MM.1S (cell line): ENCODE measurements at regions not wholly inside any gene's neighbourhood (a gene's known extent, or its start where the extent isn't known, plus 50 kb on each side); places are given as distances from the start of the nearest gene placed in this dataset.

Source experiments
- DNase-seq: peaks from one replicate; pipeline ENCODE4 v3.0.0-alpha.2; 2015
- H2AFZ ChIP-seq: fragments of 300-600 bp; sonication (generic); 2 replicates; pipeline ENCODE4 v1.6.0; 2016; ENCODE audit warnings: antibody characterized with exemption, low read length
- H3F3A ChIP-seq: fragments of 300-600 bp; sonication (generic); 2 replicates; pipeline ENCODE4 v1.6.1; 2016; ENCODE audit warnings: mild to moderate bottlenecking, antibody characterized with exemption, low read length, moderate library complexity, mixed read lengths; ENCODE audit not compliant: insufficient read depth
- H3K27ac ChIP-seq: fragments of 300-600 bp; sonication (generic); 2 replicates; pipeline ENCODE4 v1.5.1; 2016; ENCODE audit warnings: mild to moderate bottlenecking, low read length
- H3K27me3 ChIP-seq: fragments of 300-600 bp; sonication (generic); replicated peaks from 2 replicates; pipeline ENCODE4 v1.6.0; 2016; ENCODE audit warnings: low read length; ENCODE audit not compliant: insufficient read depth
- H3K36me3 ChIP-seq: fragments of 300-600 bp; sonication (generic); replicated peaks from 2 replicates; pipeline ENCODE4 v1.6.1; 2016; ENCODE audit warnings: mild to moderate bottlenecking, low read length, mixed read lengths; ENCODE audit not compliant: insufficient read depth
- H3K4me1 ChIP-seq: fragments of 300-600 bp; sonication (generic); 2 replicates; pipeline ENCODE4 v1.6.1; 2016; ENCODE audit warnings: low read length, mixed read lengths
- H3K4me2 ChIP-seq: fragments of 300-600 bp; sonication (generic); 2 replicates; pipeline ENCODE4 v1.6.0; 2016; ENCODE audit warnings: low read depth, low read length
- H3K4me3 ChIP-seq: fragments of 300-600 bp; sonication (generic); 2 replicates; pipeline ENCODE4 v1.5.1; 2016; ENCODE audit warnings: low read length, mixed read lengths
- H3K79me2 ChIP-seq: fragments of 300-600 bp; sonication (generic); 2 replicates; pipeline ENCODE4 v1.6.1; 2016; ENCODE audit warnings: mixed run types, low read length, mixed read lengths
- H3K9ac ChIP-seq: fragments of 300-600 bp; sonication (generic); 2 replicates; pipeline ENCODE4 v1.6.1; 2016; ENCODE audit warnings: low read length, mixed read lengths
- H3K9me2 ChIP-seq: fragments of 300-600 bp; sonication (generic); replicated peaks from 2 replicates; pipeline ENCODE4 v1.6.1; 2016; ENCODE audit warnings: mild to moderate bottlenecking, low read length, mixed read lengths; ENCODE audit not compliant: insufficient read depth
- H3K9me3 ChIP-seq: fragments of 300-600 bp; sonication (generic); replicated peaks from 2 replicates; pipeline ENCODE4 v1.6.1; 2016; ENCODE audit warnings: mild to moderate bottlenecking, low read length, mixed read lengths; ENCODE audit not compliant: insufficient read depth
- H4K20me1 ChIP-seq: fragments of 300-600 bp; sonication (generic); 2 replicates; pipeline ENCODE4 v1.6.1; 2016; ENCODE audit warnings: mild to moderate bottlenecking, low read length, moderate library complexity, mixed read lengths; ENCODE audit not compliant: insufficient read depth
- EZH2 ChIP-seq: fragments of 300-600 bp; sonication (generic); optimal IDR thresholded peaks from 2 replicates; pipeline ENCODE3; 2017; ENCODE audit warnings: low read depth, mild to moderate bottlenecking, antibody characterized with exemption, low read length, mixed read lengths
- EZH2phosphoT487 ChIP-seq: fragments of 300-600 bp; sonication (generic); IDR thresholded peaks from 2 replicates; pipeline ENCODE4 v1.6.1; 2018; ENCODE audit warnings: antibody characterized with exemption, low read length
- TF ChIP-seq, protein P1 (sequence below): fragments of 300-600 bp; sonication (generic); IDR thresholded peaks from 2 replicates; pipeline ENCODE4 v1.5.1; 2016; ENCODE audit warnings: antibody characterized with exemption, low read length, mixed read lengths

DNA sequence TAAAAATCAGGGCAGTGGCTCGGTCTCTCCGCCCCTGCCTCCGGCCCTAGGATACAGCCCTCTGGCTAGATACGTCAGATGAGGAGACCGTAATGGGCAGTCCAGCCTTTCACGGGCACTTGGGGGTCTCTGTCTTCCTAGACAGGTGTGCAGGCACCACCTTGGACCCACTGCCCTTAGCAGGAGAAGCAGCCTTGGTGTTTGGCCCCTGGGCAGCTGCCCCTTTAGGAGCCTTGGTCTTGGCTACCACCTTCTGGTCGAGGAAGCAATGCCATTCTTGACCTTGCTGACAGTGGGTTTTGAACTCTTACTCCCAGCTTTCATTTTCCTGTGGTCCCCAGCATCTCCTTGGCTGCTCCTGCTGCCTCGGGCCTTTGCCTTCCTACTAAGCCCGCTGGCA is 149.7 kb upstream of the FRMD4B start:
- Histone ChIP-seq H4K20me1 (no peaks in the 10 kb centered on the region), H3K4me2 (no peak overlapping the region), H3K4me3 (no peak overlapping the region), H3K79me2 (no peaks in the 10 kb centered on the region), H3K36me3 (no peaks in the 10 kb centered on the region), H3K4me1 (no peaks in the 10 kb centered on the region), H3K9ac (no peak overlapping the region), H3K27me3 (no peaks in the 10 kb centered on the region), H3K27ac (no peak overlapping the region), H3F3A (no peaks in the 10 kb centered on the region), H2AFZ (no peak overlapping the region), H3K9me3 (no peaks in the 10 kb centered on the region), H3K9me2 (no peaks in the 10 kb centered on the region)
- no peak for DNase-seq
- TF ChIP-seq, protein P1, sequence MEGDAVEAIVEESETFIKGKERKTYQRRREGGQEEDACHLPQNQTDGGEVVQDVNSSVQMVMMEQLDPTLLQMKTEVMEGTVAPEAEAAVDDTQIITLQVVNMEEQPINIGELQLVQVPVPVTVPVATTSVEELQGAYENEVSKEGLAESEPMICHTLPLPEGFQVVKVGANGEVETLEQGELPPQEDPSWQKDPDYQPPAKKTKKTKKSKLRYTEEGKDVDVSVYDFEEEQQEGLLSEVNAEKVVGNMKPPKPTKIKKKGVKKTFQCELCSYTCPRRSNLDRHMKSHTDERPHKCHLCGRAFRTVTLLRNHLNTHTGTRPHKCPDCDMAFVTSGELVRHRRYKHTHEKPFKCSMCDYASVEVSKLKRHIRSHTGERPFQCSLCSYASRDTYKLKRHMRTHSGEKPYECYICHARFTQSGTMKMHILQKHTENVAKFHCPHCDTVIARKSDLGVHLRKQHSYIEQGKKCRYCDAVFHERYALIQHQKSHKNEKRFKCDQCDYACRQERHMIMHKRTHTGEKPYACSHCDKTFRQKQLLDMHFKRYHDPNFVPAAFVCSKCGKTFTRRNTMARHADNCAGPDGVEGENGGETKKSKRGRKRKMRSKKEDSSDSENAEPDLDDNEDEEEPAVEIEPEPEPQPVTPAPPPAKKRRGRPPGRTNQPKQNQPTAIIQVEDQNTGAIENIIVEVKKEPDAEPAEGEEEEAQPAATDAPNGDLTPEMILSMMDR = no peak
- TF ChIP-seq EZH2phosphoT487 (no peak), EZH2 (no peak)

DNA sequence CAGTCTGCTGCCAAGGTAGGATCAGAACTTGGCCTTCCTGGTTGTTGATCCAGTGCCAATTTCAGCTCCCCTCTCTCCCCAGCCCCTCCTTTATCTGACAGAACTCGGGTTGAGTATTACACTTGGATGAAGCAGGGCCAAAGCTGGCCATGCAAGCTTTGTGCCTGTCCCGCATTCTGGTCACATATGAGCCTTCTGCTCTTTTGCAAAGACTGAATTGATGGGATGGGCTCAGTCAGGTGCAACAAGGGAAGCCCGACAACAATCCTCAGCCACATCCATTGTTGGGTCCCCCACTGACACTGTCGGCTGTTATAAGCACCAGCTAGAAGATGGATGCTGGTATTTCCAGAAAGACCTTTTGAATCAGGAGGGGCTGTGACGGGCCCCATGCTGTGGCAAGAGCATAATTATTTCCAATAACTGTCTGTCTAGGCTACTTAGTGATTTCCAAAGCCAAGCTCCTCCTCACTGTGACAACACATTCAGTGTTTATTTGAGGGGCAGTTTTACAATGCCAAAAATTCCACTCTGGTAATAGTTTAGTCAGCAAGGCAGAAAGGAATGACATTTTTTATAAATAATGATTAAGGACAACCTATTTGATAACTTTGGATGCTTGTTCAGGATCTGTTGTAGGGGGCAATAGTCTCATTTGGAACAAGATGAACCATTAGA is 146.8 kb upstream of the FRMD4B start:
- Histone ChIP-seq H3K27ac (no peak overlapping the region), H3F3A (no peaks in the 10 kb centered on the region), H3K4me2 (no peak overlapping the region), H4K20me1 (no peaks in the 10 kb centered on the region), H2AFZ (no peak overlapping the region), H3K4me3 (no peak overlapping the region), H3K9me3 (no peaks in the 10 kb centered on the region), H3K4me1 (no peaks in the 10 kb centered on the region), H3K9me2 (no peaks in the 10 kb centered on the region), H3K79me2 (no peaks in the 10 kb centered on the region), H3K9ac (no peak overlapping the region), H3K36me3 (no peaks in the 10 kb centered on the region), H3K27me3 (no peaks in the 10 kb centered on the region)
- TF ChIP-seq, protein P1 = no peak
- no peak for TF ChIP-seq EZH2phosphoT487
- no peak for TF ChIP-seq EZH2
- no peak for DNase-seq

DNA sequence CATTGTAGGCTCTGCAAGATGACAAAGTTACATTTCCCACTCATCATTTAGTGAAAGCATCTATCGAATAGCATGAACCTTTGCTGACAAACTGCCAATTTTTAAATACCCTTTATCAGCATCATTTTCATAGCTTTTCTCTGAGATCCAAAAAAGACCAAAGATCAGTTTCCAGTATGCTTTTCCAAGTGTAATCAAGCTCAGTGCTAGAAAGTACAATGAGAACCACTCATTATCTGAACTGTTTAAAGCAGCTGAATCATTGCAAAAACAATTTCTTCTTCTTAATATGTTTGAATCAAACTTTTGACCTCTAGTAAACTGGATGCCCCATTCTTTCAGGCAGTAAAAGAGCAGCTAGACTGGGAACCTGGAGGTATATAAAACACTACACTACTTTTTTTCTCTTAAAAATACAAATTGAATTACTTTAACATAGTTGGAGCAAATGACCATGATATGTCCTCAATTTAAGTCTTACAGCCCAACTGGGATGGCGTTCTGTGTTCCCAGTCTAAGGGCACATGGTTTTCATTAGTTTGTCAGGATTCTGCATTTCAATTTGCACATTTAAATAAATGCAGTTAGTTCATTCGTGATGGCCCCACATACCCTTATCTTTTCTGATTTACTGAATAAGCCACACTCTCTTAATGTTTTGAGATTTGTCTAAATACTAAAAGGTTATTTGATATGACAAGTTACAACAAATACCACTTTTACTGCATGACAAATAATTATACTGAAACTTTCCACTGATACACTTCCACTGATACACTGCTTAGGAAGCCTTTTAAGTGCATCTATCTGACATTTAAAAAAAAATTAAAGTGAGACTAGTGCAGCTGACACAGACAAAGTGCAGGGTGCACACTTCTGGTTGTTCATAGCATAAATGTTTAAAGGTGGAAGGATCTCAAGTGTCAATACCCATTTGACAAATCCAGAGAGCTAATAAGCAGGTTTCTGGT is 146.0 kb upstream of the FRMD4B start:
- H3K36me3 ChIP-seq = no peaks in the 10 kb centered on the region
- H3K27me3 ChIP-seq = no peaks in the 10 kb centered on the region
- H3K4me3 ChIP-seq = no peak overlapping the region
- H3K79me2 ChIP-seq = no peaks in the 10 kb centered on the region
- no peaks in the 10 kb centered on the region for H3K9me3 ChIP-seq
- H3K4me1 ChIP-seq = no peaks in the 10 kb centered on the region
- H3K9me2 ChIP-seq = no peaks in the 10 kb centered on the region
- DNase-seq = no peak
- H3K4me2 ChIP-seq = no peak overlapping the region
- H2AFZ ChIP-seq = no peak overlapping the region
- no peaks in the 10 kb centered on the region for H3F3A ChIP-seq
- TF ChIP-seq EZH2phosphoT487 (no peak), EZH2 (no peak)
- TF ChIP-seq, protein P1 = no peak
- H3K9ac ChIP-seq = no peak overlapping the region
- no peaks in the 10 kb centered on the region for H4K20me1 ChIP-seq
- no peak overlapping the region for H3K27ac ChIP-seq
